Esophagus muscularis mucosa (tissue), 4 donors: ENCODE measurements at regions not wholly inside any gene's neighbourhood (a gene's known extent, or its start where the extent isn't known, plus 50 kb on each side); places are given as distances from the start of the nearest gene placed in this dataset.

ENCODE experiments used
- DNase-seq: peaks from one replicate; pipeline ENCODE4 v3.0.0-alpha.2; 2017; ENCODE audit errors: extremely low spot score
- H3K27ac ChIP-seq, 4 donors: fragments of 200-600 bp; sonication (generic); replicated peaks in 1 of 4; 1 replicate in 3 of 4; 2 replicates in 1 of 4; pipeline ENCODE4 v1.5.1; 2016 to 2019; ENCODE audit warnings: mild to moderate bottlenecking in 1 of 4
- H3K27me3 ChIP-seq, 4 donors: fragments of 200-600 bp; sonication (generic); one replicate each; pipeline versions ENCODE4 v1.5.1 to v1.6.0; 2016 to 2019
- H3K36me3 ChIP-seq, 4 donors: fragments of 200-600 bp; sonication (generic); one replicate each; pipeline ENCODE4 v1.5.1; 2016 to 2019
- H3K4me1 ChIP-seq, 4 donors: fragments of 200-600 bp; sonication (generic); one replicate each; pipeline ENCODE4 v1.5.1; 2016 to 2019
- H3K4me3 ChIP-seq, 4 donors: fragments of 200-600 bp; sonication (generic); 1 replicate in 2 of 4; 2 replicates in 2 of 4; pipeline ENCODE4 v1.5.1; 2016 to 2019; ENCODE audit warnings: mild to moderate bottlenecking in 4 of 4, moderate library complexity in 1 of 4
- H3K9me3 ChIP-seq, 4 donors: fragments of 200-600 bp; sonication (generic); 1 replicate in 3 of 4; 2 replicates in 1 of 4; pipeline ENCODE4 v1.5.1; 2016 to 2019
- EP300 ChIP-seq: sonication (generic); formaldehyde crosslinking; IDR thresholded peaks from one replicate; pipeline ENCODE4 v1.6.1; 2017; ENCODE audit warnings: antibody characterized with exemption
- POLR2A ChIP-seq: fragments of 450-650 bp; IDR thresholded peaks from one replicate; pipeline ENCODE4 v1.6.1; 2017; ENCODE audit warnings: antibody characterized with exemption, moderate library complexity, mild to moderate bottlenecking, low read depth
- POLR2AphosphoS5 ChIP-seq, 2 donors: sonication (generic); formaldehyde crosslinking; IDR thresholded peaks; one replicate each; pipeline ENCODE4 v1.6.1; 2017; ENCODE audit warnings: antibody characterized with exemption in 2 of 2
- WGBS: methylation state at CpG from one replicate; pipeline ENCODE4 v1.1.5; 2018; 5-methylcytosine and 5-hydroxymethylcytosine counted together
- intact Hi-C: fragments of 100-400 bp; cut with DNase I; formaldehyde crosslinking; loops from one replicate; pipeline ENCODE4 v1.15.1; 2023
- TF ChIP-seq, protein P1 (sequence below), 3 experiments: fragments of 200-600 bp in 2 of 3; fragments of 450-650 bp in 1 of 3; sonication (generic) in 2 of 3; IDR thresholded peaks; one replicate each; pipeline ENCODE4 v1.5.1; 2017 to 2019; ENCODE audit warnings: antibody characterized with exemption in 3 of 3, mild to moderate bottlenecking in 2 of 3, moderate library complexity in 1 of 3

DNA sequence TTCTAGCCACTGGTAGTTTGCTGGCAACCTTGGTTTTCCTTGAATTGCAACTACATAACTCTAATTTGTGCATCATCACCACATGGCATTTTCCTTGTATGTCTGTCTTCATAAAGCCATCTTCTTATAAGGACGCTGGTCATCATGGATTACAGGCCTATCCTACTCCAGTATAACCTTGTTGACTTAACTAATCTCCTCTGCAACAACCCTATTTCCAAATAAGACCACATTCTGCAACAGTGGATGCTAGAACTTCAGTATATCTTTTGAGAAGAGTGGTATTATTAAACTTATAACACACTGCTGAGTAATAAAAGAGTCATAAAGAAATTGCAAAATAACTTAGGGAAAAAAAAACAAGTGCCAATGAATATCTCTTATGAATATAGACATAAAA, 511.8 kb upstream of the FOXG1 start:
- WGBS, result 81% methylated on average over 1 of the region's 1 CpG
- Histone ChIP-seq H3K36me3 (no peaks in the 10 kb centered on the region), H3K9me3 (peaks cover 0 to 5% (median 0%) of the 10 kb centered on the region in 4 donors), H3K4me3 (no peak overlapping the region), H3K4me1 (no peaks in the 10 kb centered on the region), H3K27ac (no peak overlapping the region), H3K27me3 (no peaks in the 10 kb centered on the region)
- no peak for DNase-seq
- TF ChIP-seq EP300 (no peak), POLR2A (no peak), POLR2AphosphoS5 (IDR thresholded peaks at IDR 0.05) (no peak)
- TF ChIP-seq, protein P1, sequence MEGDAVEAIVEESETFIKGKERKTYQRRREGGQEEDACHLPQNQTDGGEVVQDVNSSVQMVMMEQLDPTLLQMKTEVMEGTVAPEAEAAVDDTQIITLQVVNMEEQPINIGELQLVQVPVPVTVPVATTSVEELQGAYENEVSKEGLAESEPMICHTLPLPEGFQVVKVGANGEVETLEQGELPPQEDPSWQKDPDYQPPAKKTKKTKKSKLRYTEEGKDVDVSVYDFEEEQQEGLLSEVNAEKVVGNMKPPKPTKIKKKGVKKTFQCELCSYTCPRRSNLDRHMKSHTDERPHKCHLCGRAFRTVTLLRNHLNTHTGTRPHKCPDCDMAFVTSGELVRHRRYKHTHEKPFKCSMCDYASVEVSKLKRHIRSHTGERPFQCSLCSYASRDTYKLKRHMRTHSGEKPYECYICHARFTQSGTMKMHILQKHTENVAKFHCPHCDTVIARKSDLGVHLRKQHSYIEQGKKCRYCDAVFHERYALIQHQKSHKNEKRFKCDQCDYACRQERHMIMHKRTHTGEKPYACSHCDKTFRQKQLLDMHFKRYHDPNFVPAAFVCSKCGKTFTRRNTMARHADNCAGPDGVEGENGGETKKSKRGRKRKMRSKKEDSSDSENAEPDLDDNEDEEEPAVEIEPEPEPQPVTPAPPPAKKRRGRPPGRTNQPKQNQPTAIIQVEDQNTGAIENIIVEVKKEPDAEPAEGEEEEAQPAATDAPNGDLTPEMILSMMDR (IDR thresholded peaks at IDR 0.05), result no peak
- intact Hi-C loops, result no loop called here

DNA sequence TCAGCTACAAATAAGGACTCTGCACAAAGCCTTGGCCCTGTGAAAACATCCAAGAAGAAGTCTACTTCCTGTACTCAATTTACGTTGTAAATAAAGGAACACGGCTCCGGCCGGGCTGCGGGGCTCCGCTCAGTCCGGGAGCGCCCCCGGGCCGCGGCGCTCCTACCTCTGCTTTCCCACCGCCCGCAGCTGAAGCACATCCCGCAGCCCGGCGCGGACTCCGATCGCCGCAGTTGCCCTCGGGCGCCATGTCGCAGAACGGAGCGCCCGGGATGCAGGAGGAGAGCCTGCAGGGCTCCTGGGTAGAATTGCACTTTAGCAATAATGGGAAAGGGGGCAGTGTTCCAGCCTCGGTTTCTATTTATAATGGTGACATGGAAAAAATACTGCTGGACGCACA, 502.3 kb upstream of the FOXG1 start:
- Histone ChIP-seq H3K4me1 (no peaks in the 10 kb centered on the region), H3K4me3 (no peak overlapping the region), H3K27ac (no peak overlapping the region), H3K36me3 (no peaks in the 10 kb centered on the region), H3K9me3 (peaks cover 0 to 13% (median 2%) of the 10 kb centered on the region in 4 donors), H3K27me3 (peaks cover 0 to 14% (median 0%) of the 10 kb centered on the region in 4 donors)
- DNase-seq, result no peak
- TF ChIP-seq, protein P1 (IDR thresholded peaks at IDR 0.05), result no peak
- no peak for TF ChIP-seq POLR2AphosphoS5 (IDR thresholded peaks at IDR 0.05)
- TF ChIP-seq POLR2A, result no peak
- no peak for TF ChIP-seq EP300
- intact Hi-C loops, result no loop called here
- WGBS, result 50% methylated on average over 17 of the region's 29 CpGs

DNA sequence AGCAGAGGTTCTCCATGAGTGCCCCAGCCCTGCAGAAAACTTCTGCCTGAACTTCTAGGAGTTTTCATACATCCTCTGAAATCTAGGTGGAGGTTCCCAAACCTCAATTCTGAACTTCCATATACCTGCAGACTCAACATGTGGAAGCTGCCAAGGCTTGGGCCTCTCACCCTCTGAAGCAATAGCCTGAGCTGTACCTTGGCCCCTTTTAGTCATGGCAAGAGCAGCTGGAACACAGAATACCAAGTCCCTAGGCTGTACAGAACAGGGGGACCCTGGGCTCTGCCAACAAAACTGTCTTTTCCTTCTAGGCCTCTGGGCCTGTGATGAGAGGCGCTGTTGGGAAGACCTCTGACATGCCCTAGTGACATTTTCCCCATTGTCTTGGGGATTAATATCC, 494.3 kb upstream of the FOXG1 start:
- intact Hi-C loops, result no loop called here
- peaks cover 0 to 1% (median 0%) of the 10 kb centered on the region in 4 donors for H3K9me3 ChIP-seq
- H3K27ac ChIP-seq, result no peak overlapping the region
- 86% methylated on average over 1 of the region's 1 CpG for WGBS
- no peaks in the 10 kb centered on the region for H3K27me3 ChIP-seq
- no peaks in the 10 kb centered on the region for H3K4me1 ChIP-seq
- H3K4me3 ChIP-seq, result no peak overlapping the region
- no peaks in the 10 kb centered on the region for H3K36me3 ChIP-seq
- DNase-seq, result no peak
- TF ChIP-seq, protein P1 (IDR thresholded peaks at IDR 0.05), result no peak
- TF ChIP-seq EP300 (no peak), POLR2AphosphoS5 (IDR thresholded peaks at IDR 0.05) (no peak), POLR2A (no peak)

DNA sequence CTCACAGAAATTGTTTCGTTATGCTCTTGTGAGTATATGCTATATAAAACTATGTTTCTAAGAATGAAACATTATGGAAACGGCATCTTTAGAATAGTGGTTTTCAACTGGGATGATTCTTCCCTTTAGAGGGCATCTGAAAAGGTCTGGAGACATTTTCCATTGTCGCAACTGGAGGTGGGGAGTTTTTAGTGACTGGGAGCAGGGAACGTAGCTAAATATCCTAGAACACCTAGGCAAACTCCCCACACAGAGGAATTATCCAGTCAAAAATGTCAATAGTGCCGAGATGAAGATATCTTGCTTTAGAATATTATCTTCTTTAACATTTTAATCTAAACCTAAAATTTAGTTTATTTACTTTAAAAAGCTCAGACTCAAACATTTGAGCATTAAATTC, 486.1 kb upstream of the FOXG1 start:
- no peak for DNase-seq
- H3K4me3 ChIP-seq, result no peak overlapping the region
- intact Hi-C loops, result no loop called here
- H3K9me3 ChIP-seq, result no peaks in the 10 kb centered on the region
- H3K36me3 ChIP-seq, result no peaks in the 10 kb centered on the region
- H3K4me1 ChIP-seq, result no peaks in the 10 kb centered on the region
- 80% methylated on average over 5 of the region's 5 CpGs for WGBS
- TF ChIP-seq, protein P1 (IDR thresholded peaks at IDR 0.05), result no peak
- no peak for TF ChIP-seq POLR2A
- no peak for TF ChIP-seq EP300
- no peak for TF ChIP-seq POLR2AphosphoS5 (IDR thresholded peaks at IDR 0.05)
- H3K27me3 ChIP-seq, result no peaks in the 10 kb centered on the region
- no peak overlapping the region for H3K27ac ChIP-seq

DNA sequence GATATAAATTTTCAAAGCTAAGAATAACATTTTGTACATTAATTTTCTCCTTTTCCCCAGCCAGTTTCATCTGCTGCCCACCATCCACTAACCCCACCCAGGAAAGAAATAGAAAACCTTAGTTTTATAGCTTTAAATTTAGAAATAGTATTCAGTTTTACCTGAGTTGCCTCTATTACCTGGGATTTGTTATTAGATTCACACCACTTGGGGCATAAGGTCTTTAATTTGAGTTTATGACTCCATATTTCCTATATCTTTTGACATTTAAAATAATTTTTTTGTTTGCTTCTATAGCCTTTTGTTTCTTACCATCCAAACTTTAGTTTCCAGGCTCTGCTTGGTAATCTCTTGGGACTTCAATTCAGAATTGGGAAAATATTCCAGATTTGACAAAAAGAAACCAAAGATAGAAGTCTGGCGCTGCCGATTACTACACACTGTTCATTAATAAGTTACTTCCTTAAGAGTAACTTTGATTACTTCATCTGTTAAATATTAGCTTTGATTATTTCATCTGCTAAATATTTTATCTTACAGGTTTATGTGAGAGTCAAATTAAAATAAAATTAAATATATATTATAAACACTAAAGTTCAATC, 485.5 kb upstream of the FOXG1 start:
- H3K36me3 ChIP-seq, result no peaks in the 10 kb centered on the region
- no peak for DNase-seq
- WGBS, result 70% methylated on average over 2 of the region's 2 CpGs
- H3K27ac ChIP-seq, result no peak overlapping the region
- no peaks in the 10 kb centered on the region for H3K9me3 ChIP-seq
- intact Hi-C loops, result no loop called here
- H3K4me1 ChIP-seq, result no peaks in the 10 kb centered on the region
- no peak for TF ChIP-seq EP300
- no peak for TF ChIP-seq POLR2A
- no peak for TF ChIP-seq POLR2AphosphoS5 (IDR thresholded peaks at IDR 0.05)
- TF ChIP-seq, protein P1 (IDR thresholded peaks at IDR 0.05), result no peak
- no peaks in the 10 kb centered on the region for H3K27me3 ChIP-seq
- no peak overlapping the region for H3K4me3 ChIP-seq
